Glutamatergic neuron (in vitro differentiated cells): ENCODE measurements at regions not wholly inside any gene's neighbourhood (a gene's known extent, or its start where the extent isn't known, plus 50 kb on each side); places are given as distances from the start of the nearest gene placed in this dataset.

ENCODE experiments used
- DNase-seq: peaks from one replicate; pipeline ENCODE4 v3.0.0; 2022
- H3K27ac Mint-ChIP-seq: one replicate; pipeline ENCODE4 v1.8.0; 2020; ENCODE audit warnings: mild to moderate bottlenecking, mixed read lengths, inconsistent platforms; ENCODE audit not compliant: unreplicated experiment
- H3K27me3 Mint-ChIP-seq: one replicate; pipeline ENCODE4 v1.8.0; 2020; ENCODE audit warnings: mild to moderate bottlenecking, moderate library complexity, mixed read lengths, inconsistent platforms; ENCODE audit not compliant: unreplicated experiment
- H3K36me3 Mint-ChIP-seq: one replicate; pipeline ENCODE4 v1.8.0; 2020; ENCODE audit warnings: mild to moderate bottlenecking, mixed read lengths, inconsistent platforms; ENCODE audit not compliant: unreplicated experiment
- H3K4me1 Mint-ChIP-seq: one replicate; pipeline ENCODE4 v1.8.0; 2020; ENCODE audit warnings: mild to moderate bottlenecking, low read depth, mixed read lengths, inconsistent platforms; ENCODE audit not compliant: unreplicated experiment
- H3K4me3 Mint-ChIP-seq: one replicate; pipeline ENCODE4 v1.8.0; 2020; ENCODE audit warnings: mild to moderate bottlenecking, mixed read lengths, inconsistent platforms; ENCODE audit not compliant: unreplicated experiment
- H3K9me3 Mint-ChIP-seq: one replicate; pipeline ENCODE4 v1.8.0; 2020; ENCODE audit warnings: mild to moderate bottlenecking, moderate library complexity, mixed read lengths, inconsistent platforms; ENCODE audit not compliant: unreplicated experiment
- CTCF ChIP-seq: fragments of 200-600 bp; sonication (generic); IDR thresholded peaks from one replicate; pipeline ENCODE4 v1.5.0; 2021; ENCODE audit not compliant: partially characterized antibody, unreplicated experiment

- no peak for DNase-seq
- Mint-ChIP-seq H3K4me3 (no peak overlapping the region), H3K9me3 (no peaks in the 10 kb centered on the region), H3K27ac (no peak overlapping the region), H3K4me1 (peaks cover 2% of the 10 kb centered on the region), H3K27me3 (no peaks in the 10 kb centered on the region), H3K36me3 (no peaks in the 10 kb centered on the region)
- no peak for TF ChIP-seq CTCF
These were observed 163.8 kb upstream of the PIRT start for GRCh38 chr17:11001651-11002050.

GRCh38 chr17:10999484-10999883 lies 161.6 kb upstream of the PIRT start:
- no peak overlapping the region for H3K4me3 Mint-ChIP-seq
- H3K27ac Mint-ChIP-seq = no peak overlapping the region
- DNase-seq = no peak
- TF ChIP-seq CTCF = no peak
- peaks cover 9% of the 10 kb centered on the region for H3K4me1 Mint-ChIP-seq
- H3K27me3 Mint-ChIP-seq = peaks cover 2% of the 10 kb centered on the region
- peaks cover 2% of the 10 kb centered on the region for H3K9me3 Mint-ChIP-seq
- no peaks in the 10 kb centered on the region for H3K36me3 Mint-ChIP-seq

DNA sequence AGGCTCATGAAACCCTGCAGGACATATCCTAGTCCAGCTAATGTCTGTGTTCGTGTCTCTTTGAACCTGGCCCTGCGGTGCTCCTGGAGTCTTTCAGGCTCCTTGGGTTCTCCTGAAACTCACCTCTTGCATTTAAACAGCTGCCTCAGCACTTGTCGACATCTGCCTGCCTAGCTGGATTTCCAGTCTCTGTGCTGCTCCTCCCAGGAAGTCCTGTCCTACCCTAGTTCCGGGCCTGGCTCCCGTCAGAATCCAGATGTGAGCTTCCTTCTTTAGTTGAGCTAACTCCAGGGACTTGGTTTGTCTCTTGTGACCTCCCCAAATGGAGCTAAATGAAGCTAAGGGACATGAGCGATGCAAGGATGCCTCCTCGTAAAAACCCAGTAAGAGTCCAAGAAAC lies 155.2 kb upstream of the PIRT start:
- Mint-ChIP-seq H3K4me3 (peak overlapping the region; percentile 61), H3K4me1 (peaks cover 30% of the 10 kb centered on the region), H3K27me3 (peaks cover 7% of the 10 kb centered on the region), H3K9me3 (peaks cover 8% of the 10 kb centered on the region), H3K36me3 (no peaks in the 10 kb centered on the region), H3K27ac (peak overlapping the region; percentile 93)
- no peak for TF ChIP-seq CTCF
- DNase-seq = no peak

DNA sequence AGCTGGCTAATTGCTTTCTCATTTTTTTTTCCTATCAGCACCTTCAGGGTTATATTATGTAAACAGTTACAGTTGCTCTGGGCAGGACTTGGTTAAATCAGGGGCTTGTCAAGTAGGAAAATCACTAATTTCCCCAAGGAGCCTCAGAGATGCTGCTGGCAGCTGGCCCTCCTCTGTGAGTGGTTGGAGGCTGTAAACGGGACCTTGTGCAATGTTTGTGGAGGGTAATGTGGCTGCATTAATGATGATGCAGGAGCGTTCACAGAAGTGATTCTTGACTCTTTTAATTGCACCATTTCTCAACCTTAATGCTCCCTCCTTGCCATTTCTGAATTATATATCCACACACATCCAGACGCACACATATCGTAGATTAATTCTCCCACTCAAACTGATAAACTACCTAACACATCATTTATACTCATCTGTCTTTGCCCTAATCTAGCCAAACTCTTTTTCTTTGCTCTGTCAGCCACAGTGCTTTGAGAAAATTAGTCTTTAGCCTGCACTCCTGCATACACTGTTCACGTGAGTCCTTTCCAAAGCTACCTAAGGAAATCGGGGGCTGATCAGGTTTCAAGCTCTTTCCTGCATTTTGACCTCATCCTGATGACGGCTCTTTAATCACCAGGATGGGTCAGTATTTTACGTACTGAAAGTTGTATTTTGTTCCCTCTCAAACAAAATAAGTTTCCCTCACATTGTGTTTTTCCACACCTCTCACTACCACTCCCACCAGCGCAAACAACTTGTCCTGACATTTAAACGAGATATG lies 154.4 kb upstream of the PIRT start:
- H3K27me3 Mint-ChIP-seq = peaks cover 7% of the 10 kb centered on the region
- H3K4me1 Mint-ChIP-seq = peaks cover 30% of the 10 kb centered on the region
- peak overlapping the region; percentile 61 for H3K4me3 Mint-ChIP-seq
- H3K9me3 Mint-ChIP-seq = peaks cover 8% of the 10 kb centered on the region
- H3K36me3 Mint-ChIP-seq = no peaks in the 10 kb centered on the region
- TF ChIP-seq CTCF = no peak
- DNase-seq = peak; percentile 61
- peak overlapping the region; percentile 93 for H3K27ac Mint-ChIP-seq

- TF ChIP-seq CTCF = no peak
- H3K4me3 Mint-ChIP-seq = no peak overlapping the region
- DNase-seq = no peak
- peaks cover 6% of the 10 kb centered on the region for H3K9me3 Mint-ChIP-seq
- H3K27ac Mint-ChIP-seq = no peak overlapping the region
- no peaks in the 10 kb centered on the region for H3K36me3 Mint-ChIP-seq
- H3K27me3 Mint-ChIP-seq = peaks cover 4% of the 10 kb centered on the region
- peaks cover 9% of the 10 kb centered on the region for H3K4me1 Mint-ChIP-seq
These were observed 149.9 kb upstream of the PIRT start for GRCh38 chr17:10987786-10988185.
